ENCODE measurements at regions not wholly inside any gene's neighbourhood (a gene's known extent, or its start where the extent isn't known, plus 50 kb on each side); places are given as distances from the start of the nearest gene placed in this dataset.

DNA sequence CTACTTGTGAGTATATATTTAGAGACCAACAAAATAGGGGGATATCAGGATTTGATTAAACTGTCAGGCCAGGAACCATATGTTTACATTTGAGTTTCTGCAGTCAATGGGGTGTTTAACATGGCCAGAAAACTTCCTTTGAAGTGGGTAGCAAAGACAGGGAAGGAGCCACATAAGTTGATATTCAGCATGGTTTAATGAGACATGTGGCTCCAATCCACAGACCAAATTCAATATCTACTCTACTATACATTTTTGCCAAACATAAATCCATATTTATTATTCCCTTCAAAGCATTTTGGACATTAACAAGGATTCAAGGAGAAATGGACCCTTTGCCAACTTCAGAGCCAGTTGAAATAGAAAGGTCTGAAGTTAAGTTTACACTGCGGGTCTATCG, 99.8 kb downstream of the TAF11L14 start (continued):
- TF ChIP-seq, protein P1, sequence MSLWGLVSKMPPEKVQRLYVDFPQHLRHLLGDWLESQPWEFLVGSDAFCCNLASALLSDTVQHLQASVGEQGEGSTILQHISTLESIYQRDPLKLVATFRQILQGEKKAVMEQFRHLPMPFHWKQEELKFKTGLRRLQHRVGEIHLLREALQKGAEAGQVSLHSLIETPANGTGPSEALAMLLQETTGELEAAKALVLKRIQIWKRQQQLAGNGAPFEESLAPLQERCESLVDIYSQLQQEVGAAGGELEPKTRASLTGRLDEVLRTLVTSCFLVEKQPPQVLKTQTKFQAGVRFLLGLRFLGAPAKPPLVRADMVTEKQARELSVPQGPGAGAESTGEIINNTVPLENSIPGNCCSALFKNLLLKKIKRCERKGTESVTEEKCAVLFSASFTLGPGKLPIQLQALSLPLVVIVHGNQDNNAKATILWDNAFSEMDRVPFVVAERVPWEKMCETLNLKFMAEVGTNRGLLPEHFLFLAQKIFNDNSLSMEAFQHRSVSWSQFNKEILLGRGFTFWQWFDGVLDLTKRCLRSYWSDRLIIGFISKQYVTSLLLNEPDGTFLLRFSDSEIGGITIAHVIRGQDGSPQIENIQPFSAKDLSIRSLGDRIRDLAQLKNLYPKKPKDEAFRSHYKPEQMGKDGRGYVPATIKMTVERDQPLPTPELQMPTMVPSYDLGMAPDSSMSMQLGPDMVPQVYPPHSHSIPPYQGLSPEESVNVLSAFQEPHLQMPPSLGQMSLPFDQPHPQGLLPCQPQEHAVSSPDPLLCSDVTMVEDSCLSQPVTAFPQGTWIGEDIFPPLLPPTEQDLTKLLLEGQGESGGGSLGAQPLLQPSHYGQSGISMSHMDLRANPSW (CRISPR knock-in tag; IDR thresholded peaks at IDR 0.05; ENCODE audit: borderline replicate concordance) = no peak
- no peak for TF ChIP-seq RERE (CRISPR knock-in tag; IDR thresholded peaks at IDR 0.05; ENCODE audit: low read depth)
- no peak for TF ChIP-seq WIZ (CRISPR knock-in tag; IDR thresholded peaks at IDR 0.05)
- no peak for TF ChIP-seq ZNF597 (CRISPR knock-in tag; IDR thresholded peaks at IDR 0.05)
- TF ChIP-seq MIXL1 (CRISPR knock-in tag; IDR thresholded peaks at IDR 0.05) = no peak
- TF ChIP-seq MAFF (IDR thresholded peaks at IDR 0.05; ENCODE audit: low read depth, low read length) = no peak
- TF ChIP-seq TP53 (CRISPR knock-in tag; conservative IDR thresholded peaks at IDR 0.05) = no peak

Data from HepG2 (cell line).